ENCODE measurements at regions not wholly inside any gene's neighbourhood (a gene's known extent, or its start where the extent isn't known, plus 50 kb on each side); places are given as distances from the start of the nearest gene placed in this dataset.

GRCh38 chr2:45207101-45207500 lies 197.8 kb upstream of the SIX2 start:
- Histone ChIP-seq H3K9me3 (ENCODE audit: control insufficient read depth in 4 of 4, low read length in 3 of 4) (no peaks in the 10 kb centered on the region), H3K27me3 (ENCODE audit: control insufficient read depth in 4 of 4, insufficient read depth in 4 of 4, low read length in 3 of 4) (no peaks in the 10 kb centered on the region), H3K9ac (ENCODE audit: low read depth in 1 of 2, low read length in 2 of 2) (no peak overlapping the region), H3K4me1 (ENCODE audit: control insufficient read depth in 4 of 4, insufficient read depth in 4 of 4, low read length in 3 of 4) (no peaks in the 10 kb centered on the region), H3K4me3 (ENCODE audit: low read depth in 1 of 3, low read length in 3 of 3) (no peak overlapping the region), H3K36me3 (ENCODE audit: control insufficient read depth in 4 of 4, insufficient read depth in 3 of 4, low read depth in 1 of 4, low read length in 3 of 4) (no peaks in the 10 kb centered on the region), H3K27ac (ENCODE audit: low read depth in 1 of 2, low read length in 2 of 2) (no peak overlapping the region)
- no peak for DNase-seq (ENCODE audit: low spot score)
- TF ChIP-seq JUND (IDR thresholded peaks at IDR 0.05) = no peak
- TF ChIP-seq RAD21 (IDR thresholded peaks at IDR 0.05) = no peak
- 55% methylated on average over 4 of the region's 4 CpGs for WGBS

- no peak overlapping the region for H3K4me3 ChIP-seq (ENCODE audit: low read depth in 1 of 3, low read length in 3 of 3)
- H3K27ac ChIP-seq (ENCODE audit: low read depth in 1 of 2, low read length in 2 of 2) = no peak overlapping the region
- no peaks in the 10 kb centered on the region for H3K4me1 ChIP-seq (ENCODE audit: control insufficient read depth in 4 of 4, insufficient read depth in 4 of 4, low read length in 3 of 4)
- no peaks in the 10 kb centered on the region for H3K9me3 ChIP-seq (ENCODE audit: control insufficient read depth in 4 of 4, low read length in 3 of 4)
- H3K36me3 ChIP-seq (ENCODE audit: control insufficient read depth in 4 of 4, insufficient read depth in 3 of 4, low read depth in 1 of 4, low read length in 3 of 4) = no peaks in the 10 kb centered on the region
- WGBS = 95% methylated on average over 8 of the region's 8 CpGs
- TF ChIP-seq EGR1 (IDR thresholded peaks at IDR 0.05; ENCODE audit: low read depth in 2 of 2) = no peak
- no peak for TF ChIP-seq SP1 (IDR thresholded peaks at IDR 0.05)
- no peak for TF ChIP-seq TAF1 (conservative IDR thresholded peaks at IDR 0.05)
- no peak for TF ChIP-seq ATF3 (IDR thresholded peaks at IDR 0.05)
- TF ChIP-seq GABPA (IDR thresholded peaks at IDR 0.05 in 1 of 2, conservative IDR thresholded peaks at IDR 0.05 in 1 of 2) = no peak
- no peak for TF ChIP-seq FOXA2 (IDR thresholded peaks at IDR 0.05)
- no peak for TF ChIP-seq RAD21 (IDR thresholded peaks at IDR 0.05)
- TF ChIP-seq RXRA (IDR thresholded peaks at IDR 0.05) = no peak
- TF ChIP-seq, protein P1, sequence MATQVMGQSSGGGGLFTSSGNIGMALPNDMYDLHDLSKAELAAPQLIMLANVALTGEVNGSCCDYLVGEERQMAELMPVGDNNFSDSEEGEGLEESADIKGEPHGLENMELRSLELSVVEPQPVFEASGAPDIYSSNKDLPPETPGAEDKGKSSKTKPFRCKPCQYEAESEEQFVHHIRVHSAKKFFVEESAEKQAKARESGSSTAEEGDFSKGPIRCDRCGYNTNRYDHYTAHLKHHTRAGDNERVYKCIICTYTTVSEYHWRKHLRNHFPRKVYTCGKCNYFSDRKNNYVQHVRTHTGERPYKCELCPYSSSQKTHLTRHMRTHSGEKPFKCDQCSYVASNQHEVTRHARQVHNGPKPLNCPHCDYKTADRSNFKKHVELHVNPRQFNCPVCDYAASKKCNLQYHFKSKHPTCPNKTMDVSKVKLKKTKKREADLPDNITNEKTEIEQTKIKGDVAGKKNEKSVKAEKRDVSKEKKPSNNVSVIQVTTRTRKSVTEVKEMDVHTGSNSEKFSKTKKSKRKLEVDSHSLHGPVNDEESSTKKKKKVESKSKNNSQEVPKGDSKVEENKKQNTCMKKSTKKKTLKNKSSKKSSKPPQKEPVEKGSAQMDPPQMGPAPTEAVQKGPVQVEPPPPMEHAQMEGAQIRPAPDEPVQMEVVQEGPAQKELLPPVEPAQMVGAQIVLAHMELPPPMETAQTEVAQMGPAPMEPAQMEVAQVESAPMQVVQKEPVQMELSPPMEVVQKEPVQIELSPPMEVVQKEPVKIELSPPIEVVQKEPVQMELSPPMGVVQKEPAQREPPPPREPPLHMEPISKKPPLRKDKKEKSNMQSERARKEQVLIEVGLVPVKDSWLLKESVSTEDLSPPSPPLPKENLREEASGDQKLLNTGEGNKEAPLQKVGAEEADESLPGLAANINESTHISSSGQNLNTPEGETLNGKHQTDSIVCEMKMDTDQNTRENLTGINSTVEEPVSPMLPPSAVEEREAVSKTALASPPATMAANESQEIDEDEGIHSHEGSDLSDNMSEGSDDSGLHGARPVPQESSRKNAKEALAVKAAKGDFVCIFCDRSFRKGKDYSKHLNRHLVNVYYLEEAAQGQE (IDR thresholded peaks at IDR 0.05) = no peak
- H3K27me3 ChIP-seq (ENCODE audit: control insufficient read depth in 4 of 4, insufficient read depth in 4 of 4, low read length in 3 of 4) = no peaks in the 10 kb centered on the region
- peak; percentile 10 for DNase-seq (ENCODE audit: low spot score)
- no peak overlapping the region for H3K9ac ChIP-seq (ENCODE audit: low read depth in 1 of 2, low read length in 2 of 2)
Measured at GRCh38 chr2:45205985-45206384, 196.7 kb upstream of the SIX2 start.

- peak; percentile 2 for DNase-seq (ENCODE audit: low spot score)
- no peaks in the 10 kb centered on the region for H3K36me3 ChIP-seq (ENCODE audit: control insufficient read depth in 4 of 4, insufficient read depth in 3 of 4, low read depth in 1 of 4, low read length in 3 of 4)
- no peaks in the 10 kb centered on the region for H3K27me3 ChIP-seq (ENCODE audit: control insufficient read depth in 4 of 4, insufficient read depth in 4 of 4, low read length in 3 of 4)
- WGBS = 92% methylated on average over 4 of the region's 4 CpGs
- H3K4me1 ChIP-seq (ENCODE audit: control insufficient read depth in 4 of 4, insufficient read depth in 4 of 4, low read length in 3 of 4) = no peaks in the 10 kb centered on the region
- H3K27ac ChIP-seq (ENCODE audit: low read depth in 1 of 2, low read length in 2 of 2) = no peak overlapping the region
- no peak overlapping the region for H3K4me3 ChIP-seq (ENCODE audit: low read depth in 1 of 3, low read length in 3 of 3)
- H3K9me3 ChIP-seq (ENCODE audit: control insufficient read depth in 4 of 4, low read length in 3 of 4) = no peaks in the 10 kb centered on the region
- no peak overlapping the region for H3K9ac ChIP-seq (ENCODE audit: low read depth in 1 of 2, low read length in 2 of 2)
- TF ChIP-seq, protein P2, sequence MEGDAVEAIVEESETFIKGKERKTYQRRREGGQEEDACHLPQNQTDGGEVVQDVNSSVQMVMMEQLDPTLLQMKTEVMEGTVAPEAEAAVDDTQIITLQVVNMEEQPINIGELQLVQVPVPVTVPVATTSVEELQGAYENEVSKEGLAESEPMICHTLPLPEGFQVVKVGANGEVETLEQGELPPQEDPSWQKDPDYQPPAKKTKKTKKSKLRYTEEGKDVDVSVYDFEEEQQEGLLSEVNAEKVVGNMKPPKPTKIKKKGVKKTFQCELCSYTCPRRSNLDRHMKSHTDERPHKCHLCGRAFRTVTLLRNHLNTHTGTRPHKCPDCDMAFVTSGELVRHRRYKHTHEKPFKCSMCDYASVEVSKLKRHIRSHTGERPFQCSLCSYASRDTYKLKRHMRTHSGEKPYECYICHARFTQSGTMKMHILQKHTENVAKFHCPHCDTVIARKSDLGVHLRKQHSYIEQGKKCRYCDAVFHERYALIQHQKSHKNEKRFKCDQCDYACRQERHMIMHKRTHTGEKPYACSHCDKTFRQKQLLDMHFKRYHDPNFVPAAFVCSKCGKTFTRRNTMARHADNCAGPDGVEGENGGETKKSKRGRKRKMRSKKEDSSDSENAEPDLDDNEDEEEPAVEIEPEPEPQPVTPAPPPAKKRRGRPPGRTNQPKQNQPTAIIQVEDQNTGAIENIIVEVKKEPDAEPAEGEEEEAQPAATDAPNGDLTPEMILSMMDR (IDR thresholded peaks at IDR 0.05; ENCODE audit: low read depth, low read length, missing input control) = no peak
- TF ChIP-seq SP1 (IDR thresholded peaks at IDR 0.05) (no peak), FOXA1 (IDR thresholded peaks at IDR 0.05) (no peak), ATF3 (IDR thresholded peaks at IDR 0.05) (no peak), NR2F2 (IDR thresholded peaks at IDR 0.05) (no peak), EGR1 (IDR thresholded peaks at IDR 0.05; ENCODE audit: low read depth in 2 of 2) (no peak), RAD21 (IDR thresholded peaks at IDR 0.05) (no peak), YY1 (IDR thresholded peaks at IDR 0.05) (no peak), HNF4G (IDR thresholded peaks at IDR 0.05) (no peak), RXRA (IDR thresholded peaks at IDR 0.05) (no peak), FOXA2 (IDR thresholded peaks at IDR 0.05) (no peak)
- TF ChIP-seq, protein P3, sequence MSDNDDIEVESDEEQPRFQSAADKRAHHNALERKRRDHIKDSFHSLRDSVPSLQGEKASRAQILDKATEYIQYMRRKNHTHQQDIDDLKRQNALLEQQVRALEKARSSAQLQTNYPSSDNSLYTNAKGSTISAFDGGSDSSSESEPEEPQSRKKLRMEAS (IDR thresholded peaks at IDR 0.05) = no peak
- TF ChIP-seq, protein P1 (IDR thresholded peaks at IDR 0.05) = no peak
Measured at GRCh38 chr2:45205480-45205879, 196.2 kb upstream of the SIX2 start.
